ENCODE measurements at regions not wholly inside any gene's neighbourhood (a gene's known extent, or its start where the extent isn't known, plus 50 kb on each side); places are given as distances from the start of the nearest gene placed in this dataset.

- Histone ChIP-seq H3K27ac (ENCODE audit: low read depth, low read length, poor library complexity, severe bottlenecking) (no peak overlapping the region), H3K4me3 (ENCODE audit: low read depth, low read length, poor library complexity, severe bottlenecking) (no peak overlapping the region), H3K36me3 (ENCODE audit: insufficient read depth, low read length) (no peaks in the 10 kb centered on the region), H3K9me3 (ENCODE audit: low read length) (0 out of 2 replicates have a peak, but pooled peaks cover 3% of the 10 kb centered on the region), H2AFZ (ENCODE audit: low read length) (no peak overlapping the region), H3K4me1 (ENCODE audit: insufficient read depth, low read length, poor library complexity, severe bottlenecking) (no peaks in the 10 kb centered on the region), H3K79me2 (ENCODE audit: insufficient read depth, low read depth, low read length) (no peaks in the 10 kb centered on the region), H4K20me1 (ENCODE audit: insufficient read depth, low read length) (no peaks in the 10 kb centered on the region), H3K9me2 (ENCODE audit: insufficient read depth, low read length) (no peaks in the 10 kb centered on the region), H3K4me2 (ENCODE audit: low read length) (no peak overlapping the region)
- CTCF ChIA-PET (ENCODE audit: unreplicated experiment) = no interaction called here
- BruUV-seq (replicated peaks) = no TSS peak
- intact Hi-C loops (cut with micrococcal nuclease; ENCODE audit: unreplicated experiment) = loop anchor here (5.0 kb wide), 1 partner anchor 489 kb away; no protein-coding TSS in a partner anchor
- no peak for TF ChIP-seq EZH2phosphoT487 (IDR thresholded peaks at IDR 0.05; ENCODE audit: borderline replicate concordance, low read depth, low read length)
- TF ChIP-seq, protein P1, sequence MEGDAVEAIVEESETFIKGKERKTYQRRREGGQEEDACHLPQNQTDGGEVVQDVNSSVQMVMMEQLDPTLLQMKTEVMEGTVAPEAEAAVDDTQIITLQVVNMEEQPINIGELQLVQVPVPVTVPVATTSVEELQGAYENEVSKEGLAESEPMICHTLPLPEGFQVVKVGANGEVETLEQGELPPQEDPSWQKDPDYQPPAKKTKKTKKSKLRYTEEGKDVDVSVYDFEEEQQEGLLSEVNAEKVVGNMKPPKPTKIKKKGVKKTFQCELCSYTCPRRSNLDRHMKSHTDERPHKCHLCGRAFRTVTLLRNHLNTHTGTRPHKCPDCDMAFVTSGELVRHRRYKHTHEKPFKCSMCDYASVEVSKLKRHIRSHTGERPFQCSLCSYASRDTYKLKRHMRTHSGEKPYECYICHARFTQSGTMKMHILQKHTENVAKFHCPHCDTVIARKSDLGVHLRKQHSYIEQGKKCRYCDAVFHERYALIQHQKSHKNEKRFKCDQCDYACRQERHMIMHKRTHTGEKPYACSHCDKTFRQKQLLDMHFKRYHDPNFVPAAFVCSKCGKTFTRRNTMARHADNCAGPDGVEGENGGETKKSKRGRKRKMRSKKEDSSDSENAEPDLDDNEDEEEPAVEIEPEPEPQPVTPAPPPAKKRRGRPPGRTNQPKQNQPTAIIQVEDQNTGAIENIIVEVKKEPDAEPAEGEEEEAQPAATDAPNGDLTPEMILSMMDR (conservative IDR thresholded peaks at IDR 0.05; ENCODE audit: low read length) = no peak
- POLR2A ChIA-PET = interaction anchor here (0.5 to 0.7 kb wide), 2 partner anchors 78 to 178 kb away, joined by 3 read pairs; no protein-coding TSS in a partner anchor
- DNase-seq (ENCODE audit: low spot score) = no peak
Observed at GRCh38 chr5:154648229-154648628, 106.9 kb upstream of the LARP1 start.

DNA sequence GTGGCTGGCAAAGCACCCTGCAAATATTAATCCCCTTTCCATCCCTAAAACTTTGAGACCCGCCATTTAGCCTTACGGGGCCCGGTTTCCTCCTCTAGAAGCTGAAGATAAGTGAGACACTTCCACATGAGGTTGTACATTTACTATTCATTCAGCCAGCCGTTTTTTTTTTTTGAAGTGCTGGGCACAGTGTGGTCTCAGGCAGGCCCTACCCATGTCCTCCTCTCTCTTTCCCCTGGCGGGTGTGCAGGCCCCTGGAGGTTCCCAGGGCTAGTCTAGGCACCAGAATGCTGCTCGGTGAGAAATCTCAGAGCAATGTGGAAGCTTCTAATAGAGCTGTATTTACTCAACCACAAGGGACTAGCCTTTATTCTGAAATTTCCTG lies 107.4 kb upstream of the LARP1 start:
- Histone ChIP-seq H3K4me3 (ENCODE audit: low read depth, low read length, poor library complexity, severe bottlenecking) (no peak overlapping the region), H3K4me2 (ENCODE audit: low read length) (no peak overlapping the region), H3K36me3 (ENCODE audit: insufficient read depth, low read length) (no peaks in the 10 kb centered on the region), H2AFZ (ENCODE audit: low read length) (no peak overlapping the region), H3K9me2 (ENCODE audit: insufficient read depth, low read length) (no peaks in the 10 kb centered on the region), H4K20me1 (ENCODE audit: insufficient read depth, low read length) (no peaks in the 10 kb centered on the region), H3K79me2 (ENCODE audit: insufficient read depth, low read depth, low read length) (no peaks in the 10 kb centered on the region), H3K27ac (ENCODE audit: low read depth, low read length, poor library complexity, severe bottlenecking) (no peak overlapping the region), H3K4me1 (ENCODE audit: insufficient read depth, low read length, poor library complexity, severe bottlenecking) (no peaks in the 10 kb centered on the region), H3K9me3 (ENCODE audit: low read length) (0 out of 2 replicates have a peak, but pooled peaks cover 3% of the 10 kb centered on the region)
- DNase-seq (ENCODE audit: low spot score) = no peak
- intact Hi-C loops (cut with micrococcal nuclease; ENCODE audit: unreplicated experiment) = loop anchor here (5.0 kb wide), 1 partner anchor 490 kb away; no protein-coding TSS in a partner anchor
- TF ChIP-seq, protein P1 (conservative IDR thresholded peaks at IDR 0.05; ENCODE audit: low read length) = no peak
- TF ChIP-seq EZH2phosphoT487 (IDR thresholded peaks at IDR 0.05; ENCODE audit: borderline replicate concordance, low read depth, low read length) = no peak
- ChIA-PET CTCF (ENCODE audit: unreplicated experiment) (interaction anchor here (0.5 kb wide), 1 partner anchor 15 kb away, joined by 7 read pairs; no protein-coding TSS in a partner anchor), POLR2A (interaction anchor here (0.5 to 0.7 kb wide), 3 partner anchors 16 to 178 kb away, joined by 3 read pairs; no protein-coding TSS in a partner anchor)
- BruUV-seq (replicated peaks) = no TSS peak

DNA sequence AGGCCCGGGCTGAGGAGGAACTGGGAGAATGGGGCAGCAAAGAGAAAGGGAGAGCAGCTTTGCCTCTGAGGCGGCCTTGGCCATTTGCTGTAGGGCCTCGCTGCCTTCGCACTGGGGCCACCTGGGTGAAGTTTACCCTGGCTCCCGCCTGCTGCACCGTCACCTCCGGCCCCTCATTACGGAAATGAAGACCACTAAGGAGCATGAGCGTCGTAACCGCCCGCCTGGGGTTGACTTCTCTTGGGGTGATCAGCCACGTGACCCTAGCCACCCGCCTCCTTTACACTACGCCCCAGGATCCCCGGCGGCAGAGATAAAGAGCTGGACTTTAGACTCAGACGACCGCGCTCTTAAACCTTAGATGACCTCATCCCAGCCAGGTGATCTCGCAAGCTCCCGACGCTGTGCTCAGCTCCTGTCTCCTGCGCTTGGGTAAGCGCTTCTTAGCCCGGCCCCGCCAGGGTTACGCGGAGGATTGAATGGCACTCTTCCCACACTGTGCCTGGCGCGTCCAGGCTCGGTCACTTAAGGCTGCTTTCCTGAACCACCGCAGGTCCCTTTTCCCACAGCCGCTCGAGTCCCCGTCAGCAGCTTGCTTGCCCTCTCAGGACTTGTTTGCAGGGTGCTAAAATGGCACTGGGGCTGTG lies 107.9 kb upstream of the LARP1 start:
- no peaks in the 10 kb centered on the region for H4K20me1 ChIP-seq (ENCODE audit: insufficient read depth, low read length)
- H3K4me3 ChIP-seq (ENCODE audit: low read depth, low read length, poor library complexity, severe bottlenecking) = no peak overlapping the region
- ChIA-PET CTCF (ENCODE audit: unreplicated experiment) (interaction anchor here (0.5 kb wide), 1 partner anchor 15 kb away, joined by 7 read pairs; no protein-coding TSS in a partner anchor), POLR2A (interaction anchor here (0.6 kb wide), 1 partner anchor 16 kb away, joined by 3 read pairs; no protein-coding TSS in a partner anchor)
- no peaks in the 10 kb centered on the region for H3K9me2 ChIP-seq (ENCODE audit: insufficient read depth, low read length)
- H3K4me2 ChIP-seq (ENCODE audit: low read length) = no peak overlapping the region; the same call in 1 of the 2 replicates
- H3K27ac ChIP-seq (ENCODE audit: low read depth, low read length, poor library complexity, severe bottlenecking) = no peak overlapping the region
- no peak for TF ChIP-seq EZH2phosphoT487 (IDR thresholded peaks at IDR 0.05; ENCODE audit: borderline replicate concordance, low read depth, low read length)
- TF ChIP-seq, protein P1 (conservative IDR thresholded peaks at IDR 0.05; ENCODE audit: low read length) = no peak
- H3K4me1 ChIP-seq (ENCODE audit: insufficient read depth, low read length, poor library complexity, severe bottlenecking) = no peaks in the 10 kb centered on the region
- H2AFZ ChIP-seq (ENCODE audit: low read length) = no peak overlapping the region
- H3K79me2 ChIP-seq (ENCODE audit: insufficient read depth, low read depth, low read length) = no peaks in the 10 kb centered on the region
- intact Hi-C loops (cut with micrococcal nuclease; ENCODE audit: unreplicated experiment) = loop anchor here (5.0 kb wide), 1 partner anchor 490 kb away; no protein-coding TSS in a partner anchor
- no peaks in the 10 kb centered on the region for H3K36me3 ChIP-seq (ENCODE audit: insufficient read depth, low read length)
- no peak for DNase-seq (ENCODE audit: low spot score)
- no TSS peak for BruUV-seq (replicated peaks)
- 0 out of 2 replicates have a peak, but pooled peaks cover 3% of the 10 kb centered on the region for H3K9me3 ChIP-seq (ENCODE audit: low read length)

Data from OCI-LY7 (cell line).